SH-SY5Y (cell line): ENCODE measurements at regions not wholly inside any gene's neighbourhood (a gene's known extent, or its start where the extent isn't known, plus 50 kb on each side); places are given as distances from the start of the nearest gene placed in this dataset.

Source experiments
- GATA2 ChIP-seq: IDR thresholded peaks from 2 replicates; pipeline ENCODE4 v1.6.1; 2011; ENCODE audit warnings: mild to moderate bottlenecking, low read depth, low read length
- GATA3 ChIP-seq: IDR thresholded peaks from 2 replicates; pipeline ENCODE4 v1.6.1; 2011; ENCODE audit warnings: low read depth, mild to moderate bottlenecking, low read length, moderate library complexity

- TF ChIP-seq GATA2 (no peak), GATA3 (no peak)
Observed at GRCh38 chr14:105891631-105892452, 365.5 kb downstream of the TMEM121 start.
